CD8-positive, alpha-beta memory T cell (primary cell): ENCODE measurements at regions not wholly inside any gene's neighbourhood (a gene's known extent, or its start where the extent isn't known, plus 50 kb on each side); places are given as distances from the start of the nearest gene placed in this dataset.
"Not testable (repeated sequence)": the region's sequence is repeated elsewhere in the genome, so short reads cannot be mapped to it uniquely, and the experiment has no call there.

Experiments used
- CTCF ChIA-PET: fragments of 350-600 bp; sonication (Branson Sonifier 250); formaldehyde crosslinking; loops from one replicate; lab custom pipeline; 2021; ENCODE audit warnings: antibody characterized with exemption; lab: Charles Lee
- POLR2A ChIA-PET: fragments of 350-600 bp; sonication (Branson Sonifier 250); formaldehyde crosslinking; loops from one replicate; lab custom pipeline; 2021; ENCODE audit warnings: antibody characterized with exemption; lab: Charles Lee
- DNase-seq, 5 donors: peaks; one replicate each; pipeline versions ENCODE4 v3.0.0 to v3.0.0-alpha.2; 2020 to 2022; ENCODE audit warnings: mixed read lengths in 1 of 5
- H3K27ac ChIP-seq: one replicate; pipeline ENCODE4 v1.7.0; 2013; ENCODE audit warnings: low read depth, mild to moderate bottlenecking, low read length, moderate library complexity
- H3K27me3 ChIP-seq: 2 replicates; pipeline ENCODE4 v1.7.0; 2013; ENCODE audit warnings: low read length, mild to moderate bottlenecking; ENCODE audit not compliant: insufficient read depth, poor library complexity, severe bottlenecking
- H3K36me3 ChIP-seq: 2 replicates; pipeline ENCODE4 v1.7.0; 2013; ENCODE audit warnings: mild to moderate bottlenecking, low read length, moderate library complexity; ENCODE audit not compliant: insufficient read depth
- H3K4me1 ChIP-seq: 2 replicates; pipeline ENCODE4 v1.7.0; 2013; ENCODE audit warnings: mild to moderate bottlenecking, low read length, moderate library complexity; ENCODE audit not compliant: insufficient read depth
- H3K4me3 ChIP-seq: 2 replicates; pipeline ENCODE4 v1.7.0; 2013; ENCODE audit warnings: mild to moderate bottlenecking, low read length
- H3K9me3 ChIP-seq: 2 replicates; pipeline ENCODE4 v1.7.0; 2013; ENCODE audit warnings: mild to moderate bottlenecking, low read length
- H3K27ac Mint-ChIP-seq, 8 donors: one replicate each; pipeline ENCODE4 v1.8.0; 2020 to 2021; ENCODE audit warnings: mixed read lengths in 8 of 8, mild to moderate bottlenecking in 6 of 8, inconsistent platforms in 3 of 8, moderate library complexity in 3 of 8
- H3K27me3 Mint-ChIP-seq, 2 donors: one replicate each; pipeline ENCODE4 v1.8.0; 2020 to 2021; ENCODE audit warnings: mixed read lengths in 2 of 2, mild to moderate bottlenecking in 1 of 2, moderate library complexity in 1 of 2
- H3K36me3 Mint-ChIP-seq, 3 donors: one replicate each; pipeline ENCODE4 v1.8.0; 2020 to 2021; ENCODE audit warnings: mixed read lengths in 3 of 3, inconsistent platforms in 1 of 3, mild to moderate bottlenecking in 1 of 3
- H3K4me1 Mint-ChIP-seq, 3 donors: one replicate each; pipeline ENCODE4 v1.8.0; 2020 to 2021; ENCODE audit warnings: mixed read lengths in 3 of 3, inconsistent platforms in 1 of 3, mild to moderate bottlenecking in 1 of 3
- H3K4me3 Mint-ChIP-seq, 7 donors: one replicate each; pipeline ENCODE4 v1.8.0; 2020 to 2021; ENCODE audit warnings: mixed read lengths in 7 of 7, mild to moderate bottlenecking in 6 of 7, moderate library complexity in 4 of 7, inconsistent platforms in 2 of 7
- H3K9me3 Mint-ChIP-seq, 5 donors: one replicate each; pipeline ENCODE4 v1.8.0; 2020 to 2022; ENCODE audit warnings: mixed read lengths in 5 of 5, mild to moderate bottlenecking in 3 of 5, moderate library complexity in 2 of 5, inconsistent platforms in 1 of 5

- CTCF ChIA-PET, H3K4me1 ChIP-seq, H3K4me1 Mint-ChIP-seq, H3K27ac ChIP-seq, H3K36me3 Mint-ChIP-seq, H3K36me3 ChIP-seq, DNase-seq, H3K4me3 Mint-ChIP-seq, H3K9me3 ChIP-seq, H3K4me3 ChIP-seq, H3K27ac Mint-ChIP-seq, H3K27me3 Mint-ChIP-seq, POLR2A ChIA-PET, H3K27me3 ChIP-seq: not testable (repeated sequence)
- peaks cover 1 to 16% (median 12%) of the 10 kb centered on the region in 5 donors for H3K9me3 Mint-ChIP-seq
Measured at GRCh38 chr2:217347630-217348029, 487.8 kb upstream of the TNP1 start.

GRCh38 chr2:217346043-217346442 is 486.2 kb upstream of the TNP1 start:
- POLR2A ChIA-PET, DNase-seq, CTCF ChIA-PET, H3K9me3 ChIP-seq, H3K4me3 ChIP-seq, H3K36me3 Mint-ChIP-seq, H3K4me1 Mint-ChIP-seq, H3K4me3 Mint-ChIP-seq, H3K36me3 ChIP-seq, H3K27me3 ChIP-seq, H3K4me1 ChIP-seq, H3K27ac ChIP-seq, H3K27ac Mint-ChIP-seq, H3K27me3 Mint-ChIP-seq: not testable (repeated sequence)
- peaks cover 1 to 16% (median 12%) of the 10 kb centered on the region in 5 donors for H3K9me3 Mint-ChIP-seq

GRCh38 chr2:217340899-217341298 is 481.0 kb upstream of the TNP1 start:
- H3K4me1 Mint-ChIP-seq = no peaks in the 10 kb centered on the region
- no peaks in the 10 kb centered on the region for H3K36me3 ChIP-seq
- POLR2A ChIA-PET = no interaction called here

GRCh38 chr2:217340176-217340575 is 480.3 kb upstream of the TNP1 start:
- Mint-ChIP-seq H3K9me3 (peaks cover 0 to 3% (median 0%) of the 10 kb centered on the region in 5 donors), H3K27ac (no peak overlapping the region), H3K27me3 (no peaks in the 10 kb centered on the region), H3K4me1 (no peaks in the 10 kb centered on the region), H3K36me3 (peaks cover 0 to 2% (median 0%) of the 10 kb centered on the region in 3 donors), H3K4me3 (no peak overlapping the region)
- no peaks in the 10 kb centered on the region for H3K9me3 ChIP-seq
- DNase-seq = no peak
- no peaks in the 10 kb centered on the region for H3K36me3 ChIP-seq
- no peak overlapping the region for H3K4me3 ChIP-seq
- H3K27me3 ChIP-seq = no peaks in the 10 kb centered on the region
- H3K27ac ChIP-seq = no peak overlapping the region
- ChIA-PET POLR2A (no interaction called here), CTCF (no interaction called here)
- no peaks in the 10 kb centered on the region for H3K4me1 ChIP-seq

More at GRCh38 chr2:217340899-217341298, 481.0 kb upstream of the TNP1 start:
- Mint-ChIP-seq H3K36me3 (no peaks in the 10 kb centered on the region), H3K27me3 (no peaks in the 10 kb centered on the region), H3K27ac (no peak overlapping the region), H3K4me3 (no peak overlapping the region), H3K9me3 (peaks cover 0 to 3% (median 0%) of the 10 kb centered on the region in 5 donors)
- no peaks in the 10 kb centered on the region for H3K9me3 ChIP-seq
- H3K4me3 ChIP-seq = no peak overlapping the region
- H3K27ac ChIP-seq = no peak overlapping the region
- no peaks in the 10 kb centered on the region for H3K4me1 ChIP-seq
- CTCF ChIA-PET = no interaction called here
- DNase-seq = no peak
- no peaks in the 10 kb centered on the region for H3K27me3 ChIP-seq

- Histone ChIP-seq H3K4me1 (no peaks in the 10 kb centered on the region), H3K27me3 (no peaks in the 10 kb centered on the region), H3K27ac (no peak overlapping the region), H3K9me3 (no peaks in the 10 kb centered on the region), H3K4me3 (no peak overlapping the region), H3K36me3 (no peaks in the 10 kb centered on the region)
- H3K27ac Mint-ChIP-seq = peak overlapping the region in 1 of 8 donors; percentile 13
- H3K36me3 Mint-ChIP-seq = peaks cover 0 to 2% (median 0%) of the 10 kb centered on the region in 3 donors
- no peaks in the 10 kb centered on the region for H3K4me1 Mint-ChIP-seq
- no peak overlapping the region for H3K4me3 Mint-ChIP-seq
- ChIA-PET POLR2A (no interaction called here), CTCF (no interaction called here)
- peaks cover 0 to 8% (median 0%) of the 10 kb centered on the region in 5 donors for H3K9me3 Mint-ChIP-seq
- H3K27me3 Mint-ChIP-seq = no peaks in the 10 kb centered on the region
- DNase-seq = no peak
Measured at GRCh38 chr2:217339753-217340152, 479.9 kb upstream of the TNP1 start.

- no peaks in the 10 kb centered on the region for H3K36me3 ChIP-seq
- CTCF ChIA-PET = no interaction called here
- no peak for DNase-seq
- Mint-ChIP-seq H3K27me3 (no peaks in the 10 kb centered on the region), H3K4me1 (no peaks in the 10 kb centered on the region), H3K27ac (no peak overlapping the region), H3K36me3 (peaks cover 0 to 2% (median 0%) of the 10 kb centered on the region in 3 donors), H3K9me3 (peaks cover 0 to 9% (median 0%) of the 10 kb centered on the region in 5 donors), H3K4me3 (no peak overlapping the region)
- no peaks in the 10 kb centered on the region for H3K9me3 ChIP-seq
- H3K27me3 ChIP-seq = no peaks in the 10 kb centered on the region
- H3K4me3 ChIP-seq = no peak overlapping the region
- POLR2A ChIA-PET = no interaction called here
- no peaks in the 10 kb centered on the region for H3K4me1 ChIP-seq
- H3K27ac ChIP-seq = no peak overlapping the region
Measured at GRCh38 chr2:217338306-217338916, 478.5 kb upstream of the TNP1 start.

GRCh38 chr2:217337771-217338170 is 477.9 kb upstream of the TNP1 start:
- H3K27ac ChIP-seq = no peak overlapping the region
- H3K27me3 ChIP-seq = no peaks in the 10 kb centered on the region
- H3K4me3 ChIP-seq = no peak overlapping the region
- H3K4me1 ChIP-seq = no peaks in the 10 kb centered on the region
- no peak for DNase-seq
- H3K4me1 Mint-ChIP-seq = no peaks in the 10 kb centered on the region
- CTCF ChIA-PET = no interaction called here
- peaks cover 0 to 9% (median 0%) of the 10 kb centered on the region in 5 donors for H3K9me3 Mint-ChIP-seq
- H3K36me3 ChIP-seq = no peaks in the 10 kb centered on the region
- no peak overlapping the region for H3K27ac Mint-ChIP-seq
- no peaks in the 10 kb centered on the region for H3K27me3 Mint-ChIP-seq
- H3K4me3 Mint-ChIP-seq = no peak overlapping the region
- POLR2A ChIA-PET = no interaction called here
- H3K36me3 Mint-ChIP-seq = peaks cover 0 to 2% (median 0%) of the 10 kb centered on the region in 3 donors
- H3K9me3 ChIP-seq = no peaks in the 10 kb centered on the region

- Mint-ChIP-seq H3K27ac (no peak overlapping the region), H3K4me3 (no peak overlapping the region), H3K9me3 (peaks cover 0 to 9% (median 0%) of the 10 kb centered on the region in 5 donors), H3K4me1 (no peaks in the 10 kb centered on the region), H3K36me3 (peaks cover 0 to 2% (median 0%) of the 10 kb centered on the region in 3 donors), H3K27me3 (no peaks in the 10 kb centered on the region)
- ChIA-PET CTCF (no interaction called here), POLR2A (no interaction called here)
- Histone ChIP-seq H3K4me1 (no peaks in the 10 kb centered on the region), H3K9me3 (no peaks in the 10 kb centered on the region), H3K27me3 (no peaks in the 10 kb centered on the region), H3K4me3 (no peak overlapping the region), H3K36me3 (no peaks in the 10 kb centered on the region), H3K27ac (no peak overlapping the region)
- DNase-seq = no peak
Measured at GRCh38 chr2:217336694-217337093, 476.8 kb upstream of the TNP1 start.
